Breast epithelium (tissue), 4 donors: ENCODE measurements at regions not wholly inside any gene's neighbourhood (a gene's known extent, or its start where the extent isn't known, plus 50 kb on each side); places are given as distances from the start of the nearest gene placed in this dataset.

Source experiments
- DNase-seq, 2 donors: peaks; one replicate each; pipeline ENCODE4 v3.0.0-alpha.2; 2019; ENCODE audit warnings: low spot score in 2 of 2
- H3K27ac ChIP-seq, 2 donors: fragments of 200-600 bp; sonication (generic) in 1 of 2; one replicate each; pipeline ENCODE4 v1.5.1; 2016 to 2019; ENCODE audit warnings: mild to moderate bottlenecking in 1 of 2
- H3K27me3 ChIP-seq, 2 donors: fragments of 200-600 bp; sonication (generic) in 1 of 2; one replicate each; pipeline versions ENCODE4 v1.5.1 to v1.6.0; 2017 to 2019; ENCODE audit warnings: control low read depth in 1 of 2, mild to moderate bottlenecking in 1 of 2
- H3K36me3 ChIP-seq: fragments of 200-600 bp; one replicate; pipeline ENCODE4 v1.5.1; 2019
- H3K4me1 ChIP-seq, 2 donors: fragments of 200-600 bp; sonication (generic); one replicate each; pipeline ENCODE4 v1.5.1; 2016 to 2019; ENCODE audit warnings: control low read depth in 1 of 2
- H3K4me3 ChIP-seq, 3 donors: fragments of 200-600 bp; sonication (generic); 1 replicate in 2 of 3; 2 replicates in 1 of 3; pipeline ENCODE4 v1.5.1; 2016 to 2019; ENCODE audit warnings: mild to moderate bottlenecking in 3 of 3, moderate library complexity in 2 of 3
- H3K9me3 ChIP-seq, 2 donors: fragments of 200-600 bp; sonication (generic) in 1 of 2; one replicate each; pipeline ENCODE4 v1.5.1; 2016 to 2019; ENCODE audit warnings: control low read depth in 1 of 2
- POLR2A ChIP-seq: fragments of 450-650 bp; IDR thresholded peaks from one replicate; pipeline ENCODE4 v1.6.1; 2016; ENCODE audit warnings: antibody characterized with exemption, mild to moderate bottlenecking, moderate library complexity
- POLR2AphosphoS5 ChIP-seq, 3 donors: sonication (generic); formaldehyde crosslinking; IDR thresholded peaks; one replicate each; pipeline ENCODE4 v1.6.1; 2017; ENCODE audit warnings: antibody characterized with exemption in 3 of 3
- intact Hi-C: fragments of 100-400 bp; cut with DNase I; formaldehyde crosslinking; loops from one replicate; pipeline ENCODE4 v1.15.1; 2023; ENCODE audit warnings: low total_unique reads
- TF ChIP-seq, protein P1 (sequence below), 3 donors: fragments of 450-650 bp; IDR thresholded peaks; one replicate each; pipeline ENCODE4 v1.5.1; 2016 to 2017; ENCODE audit warnings: antibody characterized with exemption in 3 of 3, mild to moderate bottlenecking in 3 of 3, moderate library complexity in 3 of 3

GRCh38 chr5:2582106-2582505, 169.4 kb downstream of the IRX2 start:
- Histone ChIP-seq H3K4me3 (no peak overlapping the region), H3K36me3 (no peaks in the 10 kb centered on the region), H3K27ac (no peak overlapping the region), H3K9me3 (no peaks in the 10 kb centered on the region), H3K4me1 (no peaks in the 10 kb centered on the region), H3K27me3 (no peaks in the 10 kb centered on the region)
- intact Hi-C loops, result no loop called here
- no peak for DNase-seq
- TF ChIP-seq POLR2AphosphoS5 (IDR thresholded peaks at IDR 0.05) (no peak), POLR2A (no peak)
- TF ChIP-seq, protein P1, sequence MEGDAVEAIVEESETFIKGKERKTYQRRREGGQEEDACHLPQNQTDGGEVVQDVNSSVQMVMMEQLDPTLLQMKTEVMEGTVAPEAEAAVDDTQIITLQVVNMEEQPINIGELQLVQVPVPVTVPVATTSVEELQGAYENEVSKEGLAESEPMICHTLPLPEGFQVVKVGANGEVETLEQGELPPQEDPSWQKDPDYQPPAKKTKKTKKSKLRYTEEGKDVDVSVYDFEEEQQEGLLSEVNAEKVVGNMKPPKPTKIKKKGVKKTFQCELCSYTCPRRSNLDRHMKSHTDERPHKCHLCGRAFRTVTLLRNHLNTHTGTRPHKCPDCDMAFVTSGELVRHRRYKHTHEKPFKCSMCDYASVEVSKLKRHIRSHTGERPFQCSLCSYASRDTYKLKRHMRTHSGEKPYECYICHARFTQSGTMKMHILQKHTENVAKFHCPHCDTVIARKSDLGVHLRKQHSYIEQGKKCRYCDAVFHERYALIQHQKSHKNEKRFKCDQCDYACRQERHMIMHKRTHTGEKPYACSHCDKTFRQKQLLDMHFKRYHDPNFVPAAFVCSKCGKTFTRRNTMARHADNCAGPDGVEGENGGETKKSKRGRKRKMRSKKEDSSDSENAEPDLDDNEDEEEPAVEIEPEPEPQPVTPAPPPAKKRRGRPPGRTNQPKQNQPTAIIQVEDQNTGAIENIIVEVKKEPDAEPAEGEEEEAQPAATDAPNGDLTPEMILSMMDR (IDR thresholded peaks at IDR 0.05), result no peak

- DNase-seq, result no peak
- no peak for TF ChIP-seq POLR2AphosphoS5 (IDR thresholded peaks at IDR 0.05)
- TF ChIP-seq, protein P1 (IDR thresholded peaks at IDR 0.05), result no peak
- TF ChIP-seq POLR2A, result no peak
- Histone ChIP-seq H3K36me3 (no peaks in the 10 kb centered on the region), H3K27ac (no peak overlapping the region), H3K4me1 (no peaks in the 10 kb centered on the region), H3K4me3 (no peak overlapping the region), H3K27me3 (no peaks in the 10 kb centered on the region), H3K9me3 (no peaks in the 10 kb centered on the region)
- intact Hi-C loops, result no loop called here
These were observed 170.1 kb downstream of the IRX2 start for GRCh38 chr5:2581418-2581817.

GRCh38 chr5:2579126-2579525, 172.4 kb downstream of the IRX2 start:
- H3K36me3 ChIP-seq, result no peaks in the 10 kb centered on the region
- H3K4me1 ChIP-seq, result no peaks in the 10 kb centered on the region
- intact Hi-C loops, result no loop called here
- H3K27ac ChIP-seq, result no peak overlapping the region
- H3K9me3 ChIP-seq, result no peaks in the 10 kb centered on the region
- H3K4me3 ChIP-seq, result no peak overlapping the region
- H3K27me3 ChIP-seq, result no peaks in the 10 kb centered on the region
- no peak for DNase-seq
- TF ChIP-seq, protein P1 (IDR thresholded peaks at IDR 0.05), result no peak
- TF ChIP-seq POLR2AphosphoS5 (IDR thresholded peaks at IDR 0.05), result no peak
- TF ChIP-seq POLR2A, result no peak

- no peak overlapping the region for H3K27ac ChIP-seq
These were observed 174.0 kb downstream of the IRX2 start for GRCh38 chr5:2577312-2578036.

DNA sequence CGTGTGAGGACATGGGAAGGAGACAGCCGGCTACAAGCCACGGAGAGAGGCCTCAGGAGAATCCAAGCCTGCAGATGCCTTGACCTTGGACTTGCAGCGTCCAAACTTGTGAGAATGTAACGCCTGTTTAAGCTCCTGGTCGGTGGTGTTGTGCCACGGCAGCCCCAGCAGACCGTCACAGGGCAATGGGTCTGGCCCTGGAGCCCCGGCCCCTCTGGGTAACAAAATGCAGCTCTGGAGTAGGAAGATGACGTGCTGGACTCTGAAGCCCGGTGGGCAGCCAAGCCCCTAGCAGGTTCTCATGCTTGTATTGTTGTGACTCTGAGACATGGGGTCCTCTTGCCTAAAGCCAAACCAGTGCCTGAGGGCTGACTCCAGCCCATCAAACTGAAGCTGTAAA, 174.7 kb downstream of the IRX2 start:
- no peak overlapping the region for H3K27ac ChIP-seq
- TF ChIP-seq, protein P1 (IDR thresholded peaks at IDR 0.05), result no peak
- no peak for TF ChIP-seq POLR2AphosphoS5 (IDR thresholded peaks at IDR 0.05)
- TF ChIP-seq POLR2A, result no peak
- intact Hi-C loops, result no loop called here
- no peaks in the 10 kb centered on the region for H3K36me3 ChIP-seq
- DNase-seq, result no peak
- no peaks in the 10 kb centered on the region for H3K4me1 ChIP-seq
- H3K27me3 ChIP-seq, result no peaks in the 10 kb centered on the region
- no peak overlapping the region for H3K4me3 ChIP-seq
- H3K9me3 ChIP-seq, result no peaks in the 10 kb centered on the region

More at GRCh38 chr5:2577312-2578036, 174.0 kb downstream of the IRX2 start:
- Histone ChIP-seq H3K4me1 (no peaks in the 10 kb centered on the region), H3K36me3 (no peaks in the 10 kb centered on the region), H3K4me3 (no peak overlapping the region), H3K27me3 (no peaks in the 10 kb centered on the region), H3K9me3 (no peaks in the 10 kb centered on the region)
- TF ChIP-seq POLR2A (no peak), POLR2AphosphoS5 (IDR thresholded peaks at IDR 0.05) (no peak)
- TF ChIP-seq, protein P1 (IDR thresholded peaks at IDR 0.05), result no peak
- intact Hi-C loops, result no loop called here
- no peak for DNase-seq
